Stimulated activated CD4-positive, alpha-beta T cell treated with anti-CD3 and anti-CD28 coated beads, Interleukin-2, amount 100 ng/mL, for 4 hours (primary cell): ENCODE measurements at regions not wholly inside any gene's neighbourhood (a gene's known extent, or its start where the extent isn't known, plus 50 kb on each side); places are given as distances from the start of the nearest gene placed in this dataset.

ENCODE experiments used
- DNase-seq: peaks from one replicate; pipeline ENCODE4 v3.0.0-alpha.2; 2020; ENCODE audit warnings: low read depth

GRCh38 chr6:43869079-43869710 is 99.2 kb downstream of the VEGFA start:
- no peak for DNase-seq

GRCh38 chr6:43868467-43868866 is 98.5 kb downstream of the VEGFA start:
- DNase-seq, result no peak

GRCh38 chr6:43867996-43868395 is 98.0 kb downstream of the VEGFA start:
- no peak for DNase-seq

- DNase-seq, result no peak
Observed at GRCh38 chr6:43867246-43867645, 97.2 kb downstream of the VEGFA start.

GRCh38 chr6:43865932-43866645 is 96.1 kb downstream of the VEGFA start:
- DNase-seq, result no peak

- no peak for DNase-seq
Observed at GRCh38 chr6:43865086-43865485, 95.1 kb downstream of the VEGFA start.

GRCh38 chr6:43862925-43863324 is 92.9 kb downstream of the VEGFA start:
- no peak for DNase-seq

GRCh38 chr6:43861212-43861894 is 91.3 kb downstream of the VEGFA start:
- DNase-seq, result no peak

- no peak for DNase-seq
Observed at GRCh38 chr6:43860285-43860684, 90.3 kb downstream of the VEGFA start.

GRCh38 chr6:43859213-43859612 is 89.2 kb downstream of the VEGFA start:
- DNase-seq, result no peak

- no peak for DNase-seq
Observed at GRCh38 chr6:43858161-43859153, 88.4 kb downstream of the VEGFA start.

GRCh38 chr6:43856005-43856765 is 86.2 kb downstream of the VEGFA start:
- no peak for DNase-seq

GRCh38 chr6:43855247-43855646 is 85.2 kb downstream of the VEGFA start:
- no peak for DNase-seq

- no peak for DNase-seq
Observed at GRCh38 chr6:43853066-43853650, 83.1 kb downstream of the VEGFA start.

GRCh38 chr6:43852350-43852864 is 82.4 kb downstream of the VEGFA start:
- DNase-seq, result no peak

GRCh38 chr6:43851204-43851865 is 81.3 kb downstream of the VEGFA start:
- DNase-seq, result no peak

- no peak for DNase-seq
Observed at GRCh38 chr6:43850314-43851203, 80.5 kb downstream of the VEGFA start.

GRCh38 chr6:43849844-43850243 is 79.8 kb downstream of the VEGFA start:
- no peak for DNase-seq
